ENCODE measurements at regions not wholly inside any gene's neighbourhood (a gene's known extent, or its start where the extent isn't known, plus 50 kb on each side); places are given as distances from the start of the nearest gene placed in this dataset.

GRCh38 chr6:113194090-113194489 lies 663.1 kb upstream of the MARCKS start:
- TF ChIP-seq CTCF (IDR thresholded peaks at IDR 0.05; ENCODE audit: low read length) (no peak), EZH2 (optimal IDR thresholded peaks at IDR 0.05; ENCODE audit: low read depth, low read length) (no peak)

Data from MM.1S (cell line).